GM21528 (cell line): ENCODE measurements at regions not wholly inside any gene's neighbourhood (a gene's known extent, or its start where the extent isn't known, plus 50 kb on each side); places are given as distances from the start of the nearest gene placed in this dataset.
"Not testable (repeated sequence)": the region's sequence is repeated elsewhere in the genome, so short reads cannot be mapped to it uniquely, and the experiment has no call there.

Experiments used
- ATAC-seq: cut with Tn5 transposase; IDR thresholded peaks from one replicate; pipeline ENCODE4 v1.9.1; 2021; ENCODE audit warnings: mild to moderate bottlenecking, moderate library complexity; ENCODE audit not compliant: unreplicated experiment, low FRiP score

DNA sequence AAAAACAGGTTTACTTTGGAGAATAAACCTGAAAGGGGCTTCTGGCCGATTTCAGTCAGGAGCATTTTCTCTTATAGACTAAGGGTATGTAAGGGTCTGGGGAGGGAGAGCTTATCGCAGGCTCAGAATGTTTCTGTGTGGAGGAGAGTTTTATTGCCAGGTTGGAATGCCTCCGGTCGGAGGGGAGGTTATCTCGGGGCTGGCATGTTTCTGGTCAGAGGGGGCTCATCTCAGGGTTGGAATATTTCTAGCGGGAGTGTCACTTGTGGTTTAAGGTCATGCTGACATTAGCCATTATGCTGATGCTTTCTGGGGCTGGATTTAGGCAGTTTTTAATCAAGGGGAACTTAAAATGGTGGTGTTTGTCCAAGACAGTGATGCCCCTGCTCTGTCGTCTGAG, 333.6 kb downstream of the METTL4 start:
- ATAC-seq = no peak

DNA sequence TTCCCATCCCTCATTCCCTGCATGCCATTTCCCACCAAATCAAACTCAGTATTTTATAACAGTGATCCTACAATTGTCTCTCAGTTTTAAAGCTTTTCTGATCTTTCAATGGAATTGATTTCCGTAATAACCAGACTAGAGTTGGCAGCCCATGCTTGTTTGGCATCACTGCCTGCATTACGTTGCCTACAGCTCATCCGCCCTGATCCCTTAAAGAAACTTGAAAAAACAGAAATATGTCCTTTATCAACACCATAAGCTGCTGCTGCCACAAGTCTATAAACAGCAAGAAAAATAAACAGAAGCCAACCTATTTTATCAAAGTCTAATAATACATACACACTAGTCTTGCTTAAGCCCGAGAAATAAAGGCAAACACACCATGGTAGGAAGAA, 331.0 kb downstream of the METTL4 start:
- ATAC-seq = no peak

DNA sequence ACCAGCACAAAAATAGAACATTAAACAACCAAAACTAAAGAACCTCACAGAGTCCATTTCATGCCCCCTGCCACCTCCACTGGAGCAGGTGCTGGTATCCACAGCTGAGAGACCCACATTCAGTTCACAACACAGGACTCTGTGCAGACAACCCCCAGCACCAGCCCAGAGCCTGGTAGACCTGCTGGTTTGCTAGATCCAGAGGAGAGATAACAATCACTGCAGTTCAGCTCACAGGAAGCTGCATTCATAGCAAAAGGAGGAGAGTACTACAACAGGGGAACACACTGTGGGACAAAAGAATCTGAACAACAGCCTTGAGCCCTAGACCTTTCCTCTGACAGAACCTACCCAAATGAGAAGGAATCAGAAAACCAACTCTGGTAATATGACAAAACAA, 326.7 kb downstream of the METTL4 start:
- ATAC-seq = no peak

DNA sequence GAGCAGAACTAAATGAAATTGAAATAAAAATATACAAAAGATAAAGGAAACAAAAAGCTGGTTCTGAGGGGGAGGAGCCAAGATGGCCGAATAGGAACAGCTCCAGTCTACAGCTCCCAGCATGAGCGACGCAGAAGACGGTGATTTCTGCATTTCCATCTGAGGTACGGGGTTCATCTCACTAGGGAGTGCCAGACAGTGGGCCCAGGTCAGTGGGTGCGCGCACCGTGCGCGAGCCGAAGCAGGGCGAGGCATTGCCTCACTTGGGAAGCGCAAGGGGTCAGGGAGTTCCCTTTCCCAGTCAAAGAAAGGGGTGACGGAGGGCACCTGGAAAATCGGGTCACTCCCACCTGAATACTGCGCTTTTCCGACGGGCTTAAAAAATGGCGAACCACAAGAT, 324.2 kb downstream of the METTL4 start:
- ATAC-seq = not testable (repeated sequence)

DNA sequence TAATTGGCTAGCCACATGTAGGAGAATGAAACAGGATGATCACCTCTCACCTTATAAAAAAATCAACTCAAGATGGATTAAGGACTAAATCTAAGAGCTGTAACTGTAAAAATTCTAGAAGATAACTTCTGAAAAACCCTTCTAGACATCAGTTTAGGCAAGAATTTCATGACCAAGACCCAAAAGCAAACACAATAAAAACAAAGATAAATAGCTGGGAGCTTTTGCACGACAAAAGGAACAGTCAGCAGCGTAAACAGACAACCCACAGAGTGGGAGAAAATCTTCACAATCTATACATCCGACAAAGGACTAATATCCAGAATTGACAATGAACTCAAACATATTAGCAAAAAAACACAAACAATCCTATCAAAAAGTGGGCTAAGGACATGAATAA, 316.3 kb downstream of the METTL4 start:
- no peak for ATAC-seq

DNA sequence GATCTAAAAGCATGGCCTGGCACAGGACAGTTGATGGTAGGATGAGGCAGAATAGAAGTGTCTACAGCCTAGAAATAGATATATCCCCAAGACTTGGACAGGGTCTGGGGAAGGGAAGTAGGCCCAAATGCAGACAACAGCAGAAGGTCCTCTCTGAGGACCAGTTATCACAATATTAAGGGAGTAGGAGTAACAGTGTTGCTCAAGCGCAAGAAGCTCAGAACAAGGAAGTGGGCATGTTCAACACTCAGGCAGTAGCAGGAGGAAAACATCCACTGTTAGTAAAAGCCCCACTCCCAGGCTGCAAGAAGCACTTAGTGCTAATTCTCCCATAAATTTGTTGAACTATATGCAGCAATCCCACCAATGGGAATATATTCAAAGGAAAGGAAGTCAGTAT, 314.7 kb downstream of the METTL4 start:
- no peak for ATAC-seq

DNA sequence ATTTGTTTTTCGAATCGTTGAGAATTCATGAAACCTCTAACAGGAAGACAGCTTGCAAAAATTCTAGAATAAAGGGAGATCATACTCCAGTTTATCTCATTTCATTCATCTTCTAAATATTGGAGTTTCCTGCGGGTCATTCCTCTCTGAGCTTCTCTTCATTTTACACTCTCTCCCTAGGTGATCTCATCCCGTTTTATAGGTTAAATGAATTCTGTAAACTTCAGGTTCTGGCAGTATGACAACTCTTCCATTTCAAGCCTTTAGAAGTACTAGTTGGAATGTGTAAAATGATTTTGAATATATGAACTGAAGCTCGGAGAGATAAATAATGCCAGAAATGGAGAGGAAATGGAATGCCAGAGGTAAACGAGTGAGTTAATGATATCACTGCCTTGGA, 312.4 kb downstream of the METTL4 start:
- ATAC-seq = no peak

DNA sequence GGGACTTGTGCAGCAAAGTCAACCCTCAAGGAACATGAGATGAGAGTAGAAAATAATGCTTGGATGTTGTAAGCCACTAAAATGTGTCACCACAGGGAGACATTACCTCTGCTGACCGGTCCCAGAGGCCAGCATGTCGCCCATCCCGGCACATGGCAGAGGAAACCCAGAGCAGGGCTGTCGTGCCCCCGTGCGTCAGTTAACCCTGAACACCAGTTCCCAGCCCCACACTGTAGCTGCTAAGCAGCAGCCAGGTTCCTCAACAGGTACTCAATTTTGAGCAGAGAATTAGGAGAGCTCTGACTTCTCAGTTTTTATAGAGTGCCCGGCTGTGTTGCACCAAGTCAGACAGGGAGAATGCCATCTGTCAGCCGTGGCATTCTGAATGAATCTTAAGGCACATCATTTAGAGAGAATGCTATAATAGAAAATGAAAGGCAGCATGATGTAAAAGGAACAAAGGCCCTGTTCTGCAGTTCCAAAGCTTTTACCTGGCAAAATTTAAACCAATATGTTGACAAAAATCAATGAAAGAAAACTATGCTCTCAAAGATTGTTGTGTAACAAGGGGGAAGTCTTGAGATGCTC, 307.9 kb downstream of the METTL4 start:
- ATAC-seq = no peak

DNA sequence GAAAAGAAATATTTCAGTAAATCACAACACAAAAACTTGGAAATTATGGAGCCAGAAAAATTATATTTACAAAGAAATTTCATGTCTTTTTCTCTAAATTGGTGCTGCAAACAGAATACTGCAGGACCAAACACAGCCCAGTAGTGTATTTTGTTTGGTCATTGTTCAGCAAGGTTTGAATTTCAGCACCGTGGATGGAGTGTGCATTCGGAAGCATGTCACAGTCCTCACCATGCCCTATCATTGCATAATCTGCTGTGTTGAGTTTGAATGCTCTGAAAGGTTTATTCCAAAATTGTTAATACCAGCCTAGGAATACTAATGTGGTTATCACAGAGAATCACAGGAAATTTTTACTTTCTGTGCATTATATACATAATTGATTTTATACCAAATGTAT, 296.7 kb downstream of the METTL4 start:
- no peak for ATAC-seq

DNA sequence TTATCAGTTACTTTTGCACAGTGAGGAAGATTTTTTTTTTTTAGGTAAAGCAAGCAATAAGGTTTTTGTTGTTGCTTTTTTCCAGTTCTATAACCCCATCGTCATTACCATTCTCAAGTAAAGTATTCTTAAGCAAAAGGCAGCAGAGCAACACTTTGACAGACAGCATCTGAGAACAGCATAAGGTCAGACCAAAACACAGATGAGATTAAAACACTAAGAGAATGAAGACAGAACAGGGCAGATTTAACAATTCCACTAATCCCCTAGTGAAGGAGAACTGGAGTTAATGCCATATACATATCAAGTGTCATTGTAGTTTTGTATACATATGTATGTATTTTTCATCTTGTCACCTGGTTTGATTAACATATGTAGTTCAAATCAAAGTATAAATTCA, 290.2 kb downstream of the METTL4 start:
- no peak for ATAC-seq

DNA sequence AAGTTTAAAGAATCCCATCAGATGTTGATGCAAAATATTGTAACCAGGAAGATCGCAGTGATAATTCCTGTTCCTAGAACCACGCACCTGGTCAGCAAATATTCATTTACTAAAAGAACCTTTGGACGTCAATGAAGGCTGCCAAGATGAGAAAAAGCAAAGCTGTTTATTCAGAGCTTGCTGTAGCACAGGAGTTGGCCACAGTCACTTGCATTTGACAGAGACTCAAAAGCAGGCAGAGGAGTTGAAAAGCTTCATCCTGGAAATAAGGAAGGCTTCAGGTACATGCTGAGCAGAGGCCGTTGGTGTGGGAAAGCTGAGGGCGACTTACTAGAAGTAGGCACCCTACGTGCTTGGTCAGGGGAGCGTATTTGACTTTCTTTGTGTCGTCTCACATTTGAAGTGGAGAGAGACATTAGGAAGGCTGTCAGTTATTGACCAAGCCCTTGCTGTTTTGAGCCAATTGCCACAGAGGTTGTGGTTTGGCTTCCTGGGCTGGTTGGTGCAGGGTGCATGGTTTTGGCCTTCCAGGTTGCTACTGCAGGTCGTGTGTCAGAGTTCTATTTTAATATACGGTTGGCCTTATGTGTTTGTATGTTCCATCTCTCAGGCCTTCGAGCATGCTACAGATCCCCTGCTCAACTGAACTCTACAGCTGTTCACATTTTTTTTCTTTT, 289.6 kb downstream of the METTL4 start:
- ATAC-seq = no peak

DNA sequence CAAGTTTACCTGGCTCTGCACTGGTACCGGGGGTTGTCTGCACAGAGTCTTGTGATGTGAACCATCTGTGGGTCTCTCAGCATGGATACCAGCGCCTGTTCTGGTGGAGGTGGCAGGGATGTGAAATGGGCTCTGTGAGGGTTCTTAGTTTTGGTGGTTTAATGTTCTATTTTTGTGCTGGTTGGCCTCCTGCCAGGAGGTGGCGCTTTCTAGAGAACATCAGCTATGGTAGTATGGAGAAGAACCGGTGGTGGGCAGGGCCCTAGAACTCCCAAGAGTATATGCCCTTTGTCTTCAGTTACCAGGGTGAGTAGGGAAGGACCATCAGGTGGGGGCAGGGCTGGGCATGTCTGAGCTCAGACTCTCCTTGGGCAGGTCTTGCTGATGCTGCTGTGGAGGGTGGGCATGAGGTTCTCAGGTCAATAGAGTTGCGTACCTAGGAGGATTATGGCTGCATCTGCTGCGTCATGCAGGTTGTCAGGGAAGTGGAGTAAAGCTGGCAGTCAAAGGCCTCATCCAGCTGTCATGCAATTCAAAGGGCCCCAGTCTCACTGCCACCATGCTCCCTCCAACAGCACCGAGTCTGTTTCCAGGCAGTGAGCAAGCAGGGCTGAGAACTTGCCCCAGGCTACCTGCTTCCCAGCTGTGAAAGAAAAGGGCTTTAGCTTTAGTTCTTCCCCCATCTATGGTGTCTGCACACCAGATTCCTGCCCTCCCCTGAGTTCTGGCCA, 278.0 kb downstream of the METTL4 start:
- ATAC-seq = no peak

DNA sequence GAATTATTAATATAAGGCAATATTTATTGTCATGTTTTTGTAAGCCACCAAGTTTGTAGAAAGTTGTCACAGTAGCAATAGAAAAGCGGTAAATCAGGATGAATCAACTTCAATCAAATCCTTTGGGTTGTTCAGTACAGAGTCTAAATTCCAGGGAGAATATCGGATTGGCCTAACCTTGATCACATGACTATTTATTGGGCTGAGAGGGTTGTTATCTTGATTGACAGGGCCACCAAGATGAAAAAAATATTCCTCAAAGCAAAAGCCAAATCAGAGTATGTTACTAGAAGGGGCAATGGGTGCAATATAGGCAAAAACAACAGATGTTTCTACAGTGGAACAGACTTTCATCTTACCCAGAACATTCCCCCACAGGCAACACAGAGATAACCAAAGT, 270.0 kb downstream of the METTL4 start:
- ATAC-seq = no peak

DNA sequence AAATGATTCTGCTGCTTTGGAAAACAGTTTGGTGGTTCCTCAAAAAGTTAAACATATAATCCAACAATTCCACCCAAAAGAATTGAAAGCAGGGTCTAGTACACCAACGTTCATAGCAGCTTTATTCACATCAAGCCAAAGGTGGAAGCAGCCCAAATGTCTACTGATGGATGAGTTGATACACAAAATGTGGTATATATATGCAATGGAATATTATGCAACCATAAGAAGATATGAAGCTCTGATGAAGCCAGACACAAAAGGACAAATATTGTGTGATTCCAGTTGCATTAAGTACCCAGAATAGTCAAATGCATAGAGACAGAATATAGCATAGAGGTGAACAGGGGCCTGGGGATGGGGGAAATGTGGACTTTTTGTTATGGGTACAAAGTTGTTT, 269.3 kb downstream of the METTL4 start:
- ATAC-seq = no peak

DNA sequence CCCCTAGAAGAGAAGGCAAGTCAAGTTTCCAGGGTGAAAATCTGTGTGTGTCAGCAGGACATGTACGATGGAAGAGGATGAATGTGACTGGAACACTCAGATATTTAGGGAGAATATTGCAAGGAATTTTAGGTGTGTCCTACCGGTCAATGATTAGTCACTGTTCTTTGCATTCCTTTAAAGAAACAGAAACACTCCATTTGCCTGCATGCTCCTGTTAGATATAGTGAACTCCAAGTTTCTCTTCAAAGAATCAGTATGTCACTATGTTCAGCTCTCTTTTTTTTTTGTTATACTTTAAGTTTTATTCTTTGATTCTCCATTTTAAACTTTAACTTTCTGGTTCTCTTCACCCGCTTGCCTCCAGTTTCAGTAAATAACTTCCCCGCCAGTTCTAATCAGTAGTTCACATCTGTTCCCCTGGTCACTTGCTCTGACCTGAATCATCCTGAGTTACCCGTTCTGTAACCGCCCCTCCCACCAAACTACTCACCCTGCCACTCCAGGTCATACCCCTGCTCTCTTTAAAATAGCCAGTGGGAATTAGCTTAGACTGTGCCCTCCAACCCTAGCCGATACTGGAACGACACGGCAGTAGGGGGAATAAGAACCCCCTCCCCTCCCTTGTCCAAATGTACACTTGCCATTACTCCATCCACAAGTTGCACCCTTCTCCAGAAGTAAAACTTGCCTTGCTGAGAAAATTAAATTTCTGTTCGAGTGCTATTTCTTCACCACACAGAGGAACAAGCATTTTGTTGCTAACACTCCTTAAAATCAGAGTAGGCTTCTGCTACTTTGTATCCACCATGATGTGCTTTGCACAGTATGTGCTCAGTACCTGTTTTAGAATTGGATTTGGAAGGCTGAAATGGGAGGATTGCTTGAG, 268.4 kb downstream of the METTL4 start:
- no peak for ATAC-seq

DNA sequence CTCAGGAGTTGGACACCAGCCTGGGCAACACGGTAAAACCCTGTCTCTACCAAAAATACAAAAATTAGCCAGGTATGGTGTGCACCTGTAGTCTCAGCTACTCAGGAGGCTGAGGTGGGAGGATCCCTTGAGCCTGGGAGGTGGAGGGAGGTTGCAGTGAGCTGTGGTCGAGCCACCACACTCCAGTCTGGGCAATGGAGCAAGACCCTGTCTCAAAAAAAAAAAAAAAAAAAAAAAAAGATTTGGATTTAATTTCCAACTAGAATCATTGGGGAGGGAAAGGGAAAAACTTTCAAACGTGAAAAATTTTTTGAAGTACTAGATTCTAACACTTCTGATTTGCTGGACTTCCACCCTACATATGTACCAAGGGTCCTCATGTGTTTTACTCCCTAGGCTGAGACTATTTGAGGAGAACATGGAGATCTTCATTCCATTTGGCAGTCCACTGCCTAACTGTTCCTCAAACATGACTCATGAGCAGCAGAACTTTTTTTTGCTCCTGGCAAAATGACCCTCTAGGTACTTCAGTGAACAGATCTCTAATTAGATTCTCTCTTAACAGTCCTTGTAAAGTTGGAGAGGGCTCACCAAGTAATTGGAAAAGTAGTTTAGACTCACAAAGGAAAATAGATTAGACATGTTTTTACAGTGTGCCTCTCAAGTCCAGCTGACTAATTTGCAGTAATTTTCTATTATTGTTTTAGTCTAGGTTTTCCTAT, 267.6 kb downstream of the METTL4 start:
- ATAC-seq = no peak

DNA sequence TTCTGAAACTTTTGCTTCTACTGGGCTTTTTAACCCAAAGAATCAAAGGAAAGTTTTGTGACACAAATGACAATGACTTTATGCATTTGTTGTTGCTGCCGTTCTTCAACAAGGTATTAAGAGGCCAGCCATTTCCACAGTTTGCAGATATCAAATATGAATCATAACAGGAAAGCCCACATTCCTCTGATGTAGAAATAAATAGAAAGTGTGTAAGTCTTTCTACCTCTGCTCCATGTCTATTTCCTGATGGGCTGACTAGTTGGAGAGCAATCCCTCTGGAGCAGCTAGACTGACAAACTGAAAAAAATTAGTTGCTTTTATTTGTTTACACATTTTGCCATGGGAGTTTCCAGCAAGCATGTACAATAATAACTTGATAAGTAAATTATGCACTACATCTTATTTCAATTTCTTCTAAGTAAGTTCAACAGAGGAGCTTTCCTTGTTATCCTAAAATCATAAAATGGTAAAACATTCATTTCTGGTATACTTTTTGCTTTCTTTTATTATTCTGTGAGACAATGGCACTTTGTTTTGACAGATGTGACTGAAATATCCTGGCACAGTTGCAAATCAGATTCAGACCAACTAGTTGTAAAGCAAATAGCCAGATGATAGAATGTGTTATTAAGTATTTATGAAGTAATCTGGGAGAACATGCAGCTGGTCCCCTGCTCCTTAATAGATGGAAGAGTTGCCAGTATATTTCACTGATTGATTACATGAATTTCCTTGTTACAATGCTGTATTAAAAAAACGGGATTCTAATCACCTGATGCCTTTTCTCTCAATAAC, 266.7 kb downstream of the METTL4 start:
- no peak for ATAC-seq

DNA sequence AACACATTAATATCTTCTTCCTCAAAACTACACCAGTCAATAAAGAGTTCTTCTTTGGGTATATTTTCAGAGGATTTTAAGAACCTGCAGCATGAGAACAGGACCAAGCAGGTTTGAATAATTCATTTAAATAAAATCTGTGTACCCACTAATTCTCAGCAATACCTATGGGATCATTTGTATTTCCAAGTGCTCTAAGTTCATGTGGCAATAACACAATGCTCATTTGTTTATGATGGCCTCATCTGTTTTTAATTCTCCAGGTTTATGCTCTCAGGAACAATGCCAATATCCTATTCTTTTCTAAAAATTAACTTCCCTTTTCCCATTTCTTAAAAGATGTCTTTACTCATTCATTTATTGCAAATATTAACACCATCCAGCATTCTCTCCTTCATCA, 264.7 kb downstream of the METTL4 start:
- no peak for ATAC-seq

DNA sequence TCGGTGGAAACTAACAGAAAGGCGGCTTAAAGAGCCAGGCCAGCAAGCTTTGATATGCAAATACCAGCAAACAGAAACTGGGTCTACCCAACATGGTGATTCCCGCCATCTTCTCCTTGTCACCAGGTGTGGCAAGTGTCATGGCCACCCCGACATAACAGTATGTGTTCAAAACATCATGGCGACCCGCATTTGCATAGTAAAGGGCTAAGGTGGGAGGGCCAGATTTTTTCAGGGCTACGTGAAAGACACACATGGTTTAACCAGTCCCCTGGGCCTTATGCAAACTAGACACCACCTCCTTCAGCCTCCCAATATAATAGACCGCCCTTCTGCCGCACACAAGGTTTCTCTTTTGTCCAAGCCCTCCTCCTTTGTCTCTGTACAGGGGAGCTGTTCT, 260.4 kb downstream of the METTL4 start:
- ATAC-seq = no peak

DNA sequence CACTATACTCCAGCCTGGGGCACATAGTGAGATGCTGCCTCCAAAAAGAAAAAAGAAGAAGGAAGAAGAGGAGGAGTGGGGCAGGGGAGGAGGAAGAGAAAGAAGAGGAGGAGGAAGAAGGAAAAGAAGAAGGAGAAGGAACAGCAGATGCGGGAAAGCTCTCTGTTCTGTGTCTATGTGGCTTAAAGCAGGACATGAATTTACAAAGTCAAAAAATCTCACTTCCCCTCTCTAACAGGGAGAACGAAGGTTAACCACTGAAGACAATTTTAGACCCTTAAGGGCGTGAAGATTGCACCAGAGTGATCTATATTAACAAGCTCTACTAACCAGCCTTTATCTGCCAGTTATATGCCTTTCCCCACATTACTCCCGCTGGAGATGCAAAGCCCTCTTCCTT, 258.9 kb downstream of the METTL4 start:
- ATAC-seq = peak; percentile 68
